Erythroblast (primary cell): ENCODE measurements at regions not wholly inside any gene's neighbourhood (a gene's known extent, or its start where the extent isn't known, plus 50 kb on each side); places are given as distances from the start of the nearest gene placed in this dataset.

Experiments used
- GATA1 ChIP-seq: IDR thresholded peaks from 2 replicates; pipeline ENCODE4 v1.6.1; 2011; ENCODE audit warnings: low read depth, mild to moderate bottlenecking, control low read depth, low read length, moderate library complexity
- POLR2A ChIP-seq: IDR thresholded peaks from 2 replicates; pipeline ENCODE4 v1.6.1; 2011; ENCODE audit warnings: mild to moderate bottlenecking, low read length

- TF ChIP-seq POLR2A: no peak
- TF ChIP-seq GATA1: no peak
These were observed 147.1 kb upstream of the TEX13C start for GRCh38 chrX:125172531-125172930.
